22Rv1 (cell line): ENCODE measurements at regions not wholly inside any gene's neighbourhood (a gene's known extent, or its start where the extent isn't known, plus 50 kb on each side); places are given as distances from the start of the nearest gene placed in this dataset.

Experiments used
- H3K27ac ChIP-seq: fragments of 450-650 bp; 2 replicates; pipeline ENCODE4 v1.5.1; 2017
- ZFX ChIP-seq: fragments of 450-650 bp; IDR thresholded peaks from 2 replicates; pipeline ENCODE4 v1.6.1; 2017; ENCODE audit warnings: antibody characterized with exemption, borderline replicate concordance
- TF ChIP-seq, protein P1 (sequence below): fragments of 450-650 bp; IDR thresholded peaks from 2 replicates; pipeline ENCODE4 v1.5.1; 2017; ENCODE audit warnings: mild to moderate bottlenecking

GRCh38 chr9:26346942-26347477 is 545.6 kb downstream of the CAAP1 start:
- TF ChIP-seq ZFX, result no peak
- TF ChIP-seq, protein P1, sequence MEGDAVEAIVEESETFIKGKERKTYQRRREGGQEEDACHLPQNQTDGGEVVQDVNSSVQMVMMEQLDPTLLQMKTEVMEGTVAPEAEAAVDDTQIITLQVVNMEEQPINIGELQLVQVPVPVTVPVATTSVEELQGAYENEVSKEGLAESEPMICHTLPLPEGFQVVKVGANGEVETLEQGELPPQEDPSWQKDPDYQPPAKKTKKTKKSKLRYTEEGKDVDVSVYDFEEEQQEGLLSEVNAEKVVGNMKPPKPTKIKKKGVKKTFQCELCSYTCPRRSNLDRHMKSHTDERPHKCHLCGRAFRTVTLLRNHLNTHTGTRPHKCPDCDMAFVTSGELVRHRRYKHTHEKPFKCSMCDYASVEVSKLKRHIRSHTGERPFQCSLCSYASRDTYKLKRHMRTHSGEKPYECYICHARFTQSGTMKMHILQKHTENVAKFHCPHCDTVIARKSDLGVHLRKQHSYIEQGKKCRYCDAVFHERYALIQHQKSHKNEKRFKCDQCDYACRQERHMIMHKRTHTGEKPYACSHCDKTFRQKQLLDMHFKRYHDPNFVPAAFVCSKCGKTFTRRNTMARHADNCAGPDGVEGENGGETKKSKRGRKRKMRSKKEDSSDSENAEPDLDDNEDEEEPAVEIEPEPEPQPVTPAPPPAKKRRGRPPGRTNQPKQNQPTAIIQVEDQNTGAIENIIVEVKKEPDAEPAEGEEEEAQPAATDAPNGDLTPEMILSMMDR, result no peak
- no peak overlapping the region for H3K27ac ChIP-seq

DNA sequence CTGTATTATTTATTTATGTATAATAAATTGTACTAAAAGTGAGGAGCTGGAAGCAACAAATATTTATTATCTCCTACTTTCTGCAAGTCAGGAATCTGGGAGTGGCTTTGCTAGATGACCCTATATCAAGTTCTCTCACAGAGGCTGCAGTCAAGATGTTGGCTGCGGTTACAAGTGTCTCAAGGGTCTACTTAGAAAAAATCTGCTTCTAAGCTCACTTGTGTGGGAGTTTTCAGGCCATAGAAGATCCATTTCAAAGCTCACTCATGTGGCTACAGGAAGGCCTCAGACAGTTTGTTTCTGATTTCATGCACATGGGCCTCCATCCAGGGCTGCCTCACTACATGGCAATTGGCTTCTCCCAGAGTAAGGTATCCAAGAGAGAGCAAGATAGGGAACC is 551.1 kb downstream of the CAAP1 start:
- TF ChIP-seq, protein P1, result no peak
- no peak for TF ChIP-seq ZFX
- H3K27ac ChIP-seq, result no peak overlapping the region

DNA sequence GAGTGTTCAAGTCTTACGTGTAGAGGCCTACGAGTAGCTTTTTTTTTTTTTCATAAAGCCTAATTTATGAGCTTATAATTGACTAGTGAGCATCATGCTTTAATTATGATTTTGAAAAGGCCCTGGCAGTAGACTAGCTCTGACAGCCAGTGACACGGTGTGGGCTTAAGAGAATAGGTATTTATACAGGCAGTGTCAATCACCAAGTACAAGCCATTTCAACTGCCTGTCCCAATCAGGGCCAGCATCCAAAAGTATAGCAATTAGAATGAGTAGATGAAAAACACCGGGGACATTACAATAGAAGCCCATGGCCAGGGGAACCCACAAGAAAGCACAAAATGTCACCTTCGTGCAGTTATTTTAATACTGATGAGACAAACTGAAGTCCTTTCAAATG is 552.8 kb downstream of the CAAP1 start:
- TF ChIP-seq, protein P1, result no peak
- no peak for TF ChIP-seq ZFX

GRCh38 chr9:26335116-26335515 is 557.5 kb downstream of the CAAP1 start:
- TF ChIP-seq, protein P1, result no peak
- TF ChIP-seq ZFX, result no peak
- H3K27ac ChIP-seq, result no peak overlapping the region

More for the DNA sequence above, 552.8 kb downstream of the CAAP1 start:
- H3K27ac ChIP-seq, result no peak overlapping the region

GRCh38 chr9:26334706-26335105 is 557.9 kb downstream of the CAAP1 start:
- H3K27ac ChIP-seq, result no peak overlapping the region
- no peak for TF ChIP-seq ZFX
- TF ChIP-seq, protein P1, result no peak

GRCh38 chr9:26331223-26331622 is 561.4 kb downstream of the CAAP1 start:
- H3K27ac ChIP-seq, result peak overlapping the region; percentile 28; the same call in 1 of the 2 replicates
- TF ChIP-seq ZFX, result no peak
- TF ChIP-seq, protein P1, result no peak

DNA sequence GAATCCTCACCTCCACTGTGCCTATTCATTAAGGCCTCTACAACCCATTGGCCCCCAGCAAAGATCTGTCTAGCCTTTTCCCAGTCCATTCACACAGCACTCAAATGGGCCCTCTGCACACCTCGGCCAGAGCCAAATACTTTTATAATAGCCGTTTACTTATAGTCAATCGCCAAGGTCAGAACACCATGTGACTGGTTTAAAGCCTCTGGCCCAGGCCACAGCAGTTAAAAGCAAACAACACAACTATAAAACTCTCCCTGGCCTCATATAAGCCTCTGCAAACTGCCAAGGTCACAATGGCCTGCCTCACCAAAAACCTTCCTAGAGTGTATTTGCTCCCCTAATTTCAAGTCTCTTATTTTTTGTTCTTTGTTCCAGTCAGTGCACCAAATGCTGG is 562.6 kb downstream of the CAAP1 start:
- TF ChIP-seq ZFX, result no peak
- TF ChIP-seq, protein P1, result no peak
- H3K27ac ChIP-seq, result peak overlapping the region; percentile 46
